Fibroblast of lung (primary cell): ENCODE measurements at regions not wholly inside any gene's neighbourhood (a gene's known extent, or its start where the extent isn't known, plus 50 kb on each side); places are given as distances from the start of the nearest gene placed in this dataset.

Source experiments
- DNase-seq, 2 donors: peaks; one replicate each; pipeline versions ENCODE4 v3.0.0 to v3.0.0-alpha.2; 2010; ENCODE audit warnings: low read depth in 2 of 2
- H2AFZ ChIP-seq: 2 replicates; pipeline ENCODE4 v1.5.1; 2012; ENCODE audit warnings: low read length, control low read depth, inconsistent platforms
- H3K27ac ChIP-seq: 2 replicates; pipeline ENCODE4 v1.5.1; 2011; ENCODE audit warnings: low read length, control low read depth; ENCODE audit not compliant: insufficient read depth
- H3K27me3 ChIP-seq: 2 replicates; pipeline ENCODE4 v1.5.1; 2011; ENCODE audit warnings: mild to moderate bottlenecking, low read length; ENCODE audit not compliant: control insufficient read depth, insufficient read depth
- H3K36me3 ChIP-seq: 2 replicates; pipeline ENCODE4 v1.5.1; 2011; ENCODE audit warnings: low read length; ENCODE audit not compliant: control insufficient read depth, insufficient read depth
- H3K4me1 ChIP-seq: 2 replicates; pipeline ENCODE4 v1.5.1; 2011; ENCODE audit warnings: low read length; ENCODE audit not compliant: control insufficient read depth, insufficient read depth; ENCODE audit errors: extremely low read depth
- H3K4me2 ChIP-seq: 2 replicates; pipeline ENCODE4 v1.5.1; 2011; ENCODE audit warnings: low read length, control low read depth; ENCODE audit not compliant: insufficient read depth; ENCODE audit errors: extremely low read depth
- H3K4me3 ChIP-seq, 4 experiments: fragments of 200-600 bp in 1 of 4; sonication (generic) in 1 of 4; replicated peaks in 1 of 4; 2 replicates each; pipeline ENCODE4 v1.5.1; 2011 to 2016; ENCODE audit warnings: low read length in 4 of 4, low read depth in 3 of 4, mild to moderate bottlenecking in 3 of 4, control low read depth in 2 of 4, inconsistent platforms in 1 of 4, mixed read lengths in 1 of 4; ENCODE audit not compliant: insufficient read depth in 1 of 4; ENCODE audit errors: control extremely low read depth in 1 of 4
- H3K79me2 ChIP-seq: 2 replicates; pipeline ENCODE4 v1.5.1; 2012; ENCODE audit warnings: mild to moderate bottlenecking, low read length, inconsistent platforms; ENCODE audit not compliant: control insufficient read depth, insufficient read depth
- H3K9ac ChIP-seq: 2 replicates; pipeline ENCODE4 v1.5.1; 2011; ENCODE audit warnings: mild to moderate bottlenecking, low read length, control low read depth; ENCODE audit not compliant: insufficient read depth
- H3K9me3 ChIP-seq: 2 replicates; pipeline ENCODE4 v1.5.1; 2012; ENCODE audit warnings: low read depth, low read length; ENCODE audit not compliant: control insufficient read depth, insufficient read depth
- H4K20me1 ChIP-seq: 2 replicates; pipeline ENCODE4 v1.5.1; 2011; ENCODE audit warnings: low read length; ENCODE audit not compliant: control insufficient read depth, insufficient read depth; ENCODE audit errors: extremely low read depth
- CTCF ChIP-seq, 2 donors: IDR thresholded peaks in 1 of 2; conservative IDR thresholded peaks in 1 of 2; 1 replicate in 1 of 2; 2 replicates in 1 of 2; pipeline ENCODE4 v1.5.1; 2011 to 2012; ENCODE audit warnings: low read length in 2 of 2, control low read depth in 1 of 2, inconsistent platforms in 1 of 2, low read depth in 1 of 2, mild to moderate bottlenecking in 1 of 2
- EZH2 ChIP-seq: IDR thresholded peaks from 2 replicates; pipeline ENCODE4 v1.5.1; 2012; ENCODE audit warnings: low read length, control low read depth, mild to moderate bottlenecking; ENCODE audit errors: missing control alignments

- Histone ChIP-seq H3K4me1 (no peaks in the 10 kb centered on the region), H3K9me3 (no peaks in the 10 kb centered on the region), H2AFZ (no peak overlapping the region), H3K9ac (no peak overlapping the region), H3K27me3 (no peaks in the 10 kb centered on the region), H3K36me3 (no peaks in the 10 kb centered on the region), H3K4me3 (no peak overlapping the region), H3K4me2 (no peak overlapping the region), H3K27ac (no peak overlapping the region), H3K79me2 (no peaks in the 10 kb centered on the region), H4K20me1 (no peaks in the 10 kb centered on the region)
- DNase-seq, result no peak
- TF ChIP-seq EZH2, result no peak
- no peak for TF ChIP-seq CTCF (conservative IDR thresholded peaks at IDR 0.05 in 1 of 2, IDR thresholded peaks at IDR 0.05 in 1 of 2; ENCODE audit: low read depth in 1 of 2, low read length in 2 of 2)
Measured at GRCh38 chr22:48564995-48565394, 1262.7 kb downstream of the BRD1 start.

- Histone ChIP-seq H3K36me3 (no peaks in the 10 kb centered on the region), H3K4me3 (no peak overlapping the region), H3K4me2 (no peak overlapping the region), H3K27ac (no peak overlapping the region), H3K9me3 (no peaks in the 10 kb centered on the region), H4K20me1 (no peaks in the 10 kb centered on the region), H2AFZ (no peak overlapping the region), H3K4me1 (no peaks in the 10 kb centered on the region), H3K79me2 (no peaks in the 10 kb centered on the region), H3K27me3 (no peaks in the 10 kb centered on the region), H3K9ac (no peak overlapping the region)
- TF ChIP-seq EZH2 (no peak), CTCF (conservative IDR thresholded peaks at IDR 0.05 in 1 of 2, IDR thresholded peaks at IDR 0.05 in 1 of 2; ENCODE audit: low read depth in 1 of 2, low read length in 2 of 2) (no peak)
- DNase-seq, result no peak
Measured at GRCh38 chr22:48563966-48564330, 1263.7 kb downstream of the BRD1 start.

- no peaks in the 10 kb centered on the region for H3K36me3 ChIP-seq
- no peak overlapping the region for H3K27ac ChIP-seq
- H2AFZ ChIP-seq, result no peak overlapping the region
- H3K79me2 ChIP-seq, result no peaks in the 10 kb centered on the region
- TF ChIP-seq EZH2, result no peak
- DNase-seq, result no peak
- no peak overlapping the region for H3K9ac ChIP-seq
- H3K4me1 ChIP-seq, result no peaks in the 10 kb centered on the region
- no peaks in the 10 kb centered on the region for H4K20me1 ChIP-seq
- no peak overlapping the region for H3K4me2 ChIP-seq
- no peaks in the 10 kb centered on the region for H3K27me3 ChIP-seq
- no peak overlapping the region for H3K4me3 ChIP-seq
- no peaks in the 10 kb centered on the region for H3K9me3 ChIP-seq
Measured at GRCh38 chr22:48563118-48563965, 1264.3 kb downstream of the BRD1 start.
